ENCODE measurements at regions not wholly inside any gene's neighbourhood (a gene's known extent, or its start where the extent isn't known, plus 50 kb on each side); places are given as distances from the start of the nearest gene placed in this dataset.

DNA sequence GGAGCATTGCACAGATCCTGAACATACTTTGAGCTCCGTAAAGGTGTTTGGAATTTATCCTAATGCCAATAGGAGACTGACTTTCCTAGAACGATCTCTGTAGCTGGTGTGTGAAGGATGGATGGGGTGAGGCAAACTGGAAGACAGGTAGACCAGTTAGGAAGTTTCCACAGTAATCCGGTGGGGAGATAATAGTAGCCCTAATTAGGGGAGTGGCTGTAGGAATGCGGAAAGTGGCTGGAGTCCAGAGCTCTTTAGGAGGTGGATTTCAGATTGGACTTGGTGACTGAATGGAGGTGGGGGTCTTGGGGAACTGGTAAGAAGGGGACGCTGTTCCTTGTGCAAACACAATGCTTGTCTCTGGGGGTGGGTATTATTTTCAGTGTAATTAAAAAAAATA, 146.3 kb downstream of the SOX4 start:
- H3K4me3 ChIP-seq (ENCODE audit: low read length): no peak overlapping the region
- peaks cover 3% of the 10 kb centered on the region for H3K27me3 ChIP-seq (ENCODE audit: control insufficient read depth, insufficient read depth, low read length)
- Mint-ChIP-seq H3K36me3 (no peaks in the 10 kb centered on the region), H3K9me3 (no peaks in the 10 kb centered on the region), H3K4me1 (no peaks in the 10 kb centered on the region), H3K4me3 (no peak overlapping the region), H3K27ac (no peak overlapping the region), H3K27me3 (ENCODE audit: low read depth in 2 of 2) (peaks cover 9% of the 10 kb centered on the region in 2 donors)
- no peaks in the 10 kb centered on the region for H3K9me3 ChIP-seq (ENCODE audit: control insufficient read depth, insufficient read depth, low read length)
- 95% methylated on average over 5 of the region's 5 CpGs for WGBS (ENCODE audit: insufficient coverage)
- TF ChIP-seq, protein P1, sequence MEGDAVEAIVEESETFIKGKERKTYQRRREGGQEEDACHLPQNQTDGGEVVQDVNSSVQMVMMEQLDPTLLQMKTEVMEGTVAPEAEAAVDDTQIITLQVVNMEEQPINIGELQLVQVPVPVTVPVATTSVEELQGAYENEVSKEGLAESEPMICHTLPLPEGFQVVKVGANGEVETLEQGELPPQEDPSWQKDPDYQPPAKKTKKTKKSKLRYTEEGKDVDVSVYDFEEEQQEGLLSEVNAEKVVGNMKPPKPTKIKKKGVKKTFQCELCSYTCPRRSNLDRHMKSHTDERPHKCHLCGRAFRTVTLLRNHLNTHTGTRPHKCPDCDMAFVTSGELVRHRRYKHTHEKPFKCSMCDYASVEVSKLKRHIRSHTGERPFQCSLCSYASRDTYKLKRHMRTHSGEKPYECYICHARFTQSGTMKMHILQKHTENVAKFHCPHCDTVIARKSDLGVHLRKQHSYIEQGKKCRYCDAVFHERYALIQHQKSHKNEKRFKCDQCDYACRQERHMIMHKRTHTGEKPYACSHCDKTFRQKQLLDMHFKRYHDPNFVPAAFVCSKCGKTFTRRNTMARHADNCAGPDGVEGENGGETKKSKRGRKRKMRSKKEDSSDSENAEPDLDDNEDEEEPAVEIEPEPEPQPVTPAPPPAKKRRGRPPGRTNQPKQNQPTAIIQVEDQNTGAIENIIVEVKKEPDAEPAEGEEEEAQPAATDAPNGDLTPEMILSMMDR (IDR thresholded peaks at IDR 0.05): no peak
- ATAC-seq (no peak), DNase-seq (no peak)
- H3K36me3 ChIP-seq (ENCODE audit: control insufficient read depth, insufficient read depth, low read length): no peaks in the 10 kb centered on the region
- H3K27ac ChIP-seq (ENCODE audit: low read length): no peak overlapping the region
- intact Hi-C loops (cut with micrococcal nuclease): no loop called here
- no peaks in the 10 kb centered on the region for H3K4me1 ChIP-seq (ENCODE audit: control insufficient read depth, insufficient read depth, low read length)

- Histone ChIP-seq H3K27ac (ENCODE audit: low read length) (no peak overlapping the region), H3K4me3 (ENCODE audit: low read length) (no peak overlapping the region), H3K9me3 (ENCODE audit: control insufficient read depth, insufficient read depth, low read length) (no peaks in the 10 kb centered on the region), H3K4me1 (ENCODE audit: control insufficient read depth, insufficient read depth, low read length) (no peaks in the 10 kb centered on the region), H3K36me3 (ENCODE audit: control insufficient read depth, insufficient read depth, low read length) (no peaks in the 10 kb centered on the region), H3K27me3 (ENCODE audit: control insufficient read depth, insufficient read depth, low read length) (peaks cover 3% of the 10 kb centered on the region)
- no peak for ATAC-seq
- 92% methylated on average over 3 of the region's 4 CpGs for WGBS (ENCODE audit: insufficient coverage)
- TF ChIP-seq, protein P1 (IDR thresholded peaks at IDR 0.05): no peak
- no peak overlapping the region for H3K4me3 Mint-ChIP-seq
- no peaks in the 10 kb centered on the region for H3K36me3 Mint-ChIP-seq
- H3K27ac Mint-ChIP-seq: no peak overlapping the region
- DNase-seq: no peak
- intact Hi-C loops (cut with micrococcal nuclease): no loop called here
- no peaks in the 10 kb centered on the region for H3K4me1 Mint-ChIP-seq
- no peaks in the 10 kb centered on the region for H3K9me3 Mint-ChIP-seq
- H3K27me3 Mint-ChIP-seq (ENCODE audit: low read depth in 2 of 2): peaks cover 9% of the 10 kb centered on the region in 2 donors
Measured at GRCh38 chr6:21740376-21741124, 147.0 kb downstream of the SOX4 start.

GRCh38 chr6:21741221-21742109, 147.9 kb downstream of the SOX4 start:
- no peaks in the 10 kb centered on the region for H3K36me3 Mint-ChIP-seq
- intact Hi-C loops (cut with micrococcal nuclease): no loop called here
- Histone ChIP-seq H3K27ac (ENCODE audit: low read length) (no peak overlapping the region), H3K36me3 (ENCODE audit: control insufficient read depth, insufficient read depth, low read length) (no peaks in the 10 kb centered on the region), H3K4me1 (ENCODE audit: control insufficient read depth, insufficient read depth, low read length) (no peaks in the 10 kb centered on the region), H3K4me3 (ENCODE audit: low read length) (no peak overlapping the region), H3K9me3 (ENCODE audit: control insufficient read depth, insufficient read depth, low read length) (no peaks in the 10 kb centered on the region), H3K27me3 (ENCODE audit: control insufficient read depth, insufficient read depth, low read length) (peaks cover 3% of the 10 kb centered on the region)
- DNase-seq: no peak
- no peak overlapping the region for H3K4me3 Mint-ChIP-seq
- no peak overlapping the region for H3K27ac Mint-ChIP-seq
- TF ChIP-seq, protein P1 (IDR thresholded peaks at IDR 0.05): no peak
- H3K27me3 Mint-ChIP-seq (ENCODE audit: low read depth in 2 of 2): peaks cover 0 to 5% of the 10 kb centered on the region in 2 donors
- ATAC-seq: no peak
- no peaks in the 10 kb centered on the region for H3K4me1 Mint-ChIP-seq
- WGBS (ENCODE audit: insufficient coverage): 87% methylated on average over 3 of the region's 6 CpGs
- no peaks in the 10 kb centered on the region for H3K9me3 Mint-ChIP-seq
